ENCODE measurements at regions not wholly inside any gene's neighbourhood (a gene's known extent, or its start where the extent isn't known, plus 50 kb on each side); places are given as distances from the start of the nearest gene placed in this dataset.

GRCh38 chr2:45312275-45312674 lies 298.8 kb downstream of the SRBD1 start:
- peak overlapping the region in 1 of 2 experiments; percentile 15; a peak in 1 of 6 replicates for H3K27ac ChIP-seq
- ChIA-PET CTCF (interaction anchor here (1.3 kb wide), 1 partner anchor 182 kb away, joined by 3 read pairs; no protein-coding TSS in a partner anchor), POLR2A (no interaction called here)
- peak overlapping the region; percentile 49 for H3K4me2 ChIP-seq
- H3K9me3 ChIP-seq = 0 out of 3 replicates have a peak, but pooled peaks cover 8% of the 10 kb centered on the region
- peak in 1 of 2 experiments; percentile 18 for DNase-seq (ENCODE audit: low read depth in 1 of 2, low spot score in 1 of 2)
- H3K4me1 ChIP-seq = peaks cover 8% of the 10 kb centered on the region; the same call in 2 of the 3 replicates
- no peak overlapping the region for H3K4me3 ChIP-seq
- peak; percentile 88 for FAIRE-seq
- no peak for ATAC-seq
- 40% methylated on average over 7 of the region's 7 CpGs for whole genome bisulfite sequencing (ENCODE audit: missing lambda C conversion rate)
- TF ChIP-seq JUNB (IDR thresholded peaks at IDR 0.05) (no peak), EHF (CRISPR knock-in tag; IDR thresholded peaks at IDR 0.05) (no peak), REST (IDR thresholded peaks at IDR 0.05) (no peak), NPAS2 (CRISPR knock-in tag; IDR thresholded peaks at IDR 0.05; ENCODE audit: borderline replicate concordance) (no peak), MAX (IDR thresholded peaks at IDR 0.05) (no peak), SMC3 (IDR thresholded peaks at IDR 0.05) (no peak), CBX8 (IDR thresholded peaks at IDR 0.05) (no peak), CBX2 (IDR thresholded peaks at IDR 0.05; ENCODE audit: borderline replicate concordance, low read depth) (no peak), HEYL (CRISPR knock-in tag; IDR thresholded peaks at IDR 0.05) (no peak), FOSL2 (IDR thresholded peaks at IDR 0.05) (no peak), FOSL2 (CRISPR knock-in tag; IDR thresholded peaks at IDR 0.05) (no peak), RNF2 (IDR thresholded peaks at IDR 0.05; ENCODE audit: borderline replicate concordance, low read depth) (no peak), TP53 (CRISPR knock-in tag; IDR thresholded peaks at IDR 0.05) (no peak)
- TF ChIP-seq, protein P1, sequence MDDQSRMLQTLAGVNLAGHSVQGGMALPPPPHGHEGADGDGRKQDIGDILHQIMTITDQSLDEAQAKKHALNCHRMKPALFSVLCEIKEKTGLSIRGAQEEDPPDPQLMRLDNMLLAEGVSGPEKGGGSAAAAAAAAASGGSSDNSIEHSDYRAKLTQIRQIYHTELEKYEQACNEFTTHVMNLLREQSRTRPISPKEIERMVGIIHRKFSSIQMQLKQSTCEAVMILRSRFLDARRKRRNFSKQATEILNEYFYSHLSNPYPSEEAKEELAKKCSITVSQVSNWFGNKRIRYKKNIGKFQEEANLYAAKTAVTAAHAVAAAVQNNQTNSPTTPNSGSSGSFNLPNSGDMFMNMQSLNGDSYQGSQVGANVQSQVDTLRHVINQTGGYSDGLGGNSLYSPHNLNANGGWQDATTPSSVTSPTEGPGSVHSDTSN (IDR thresholded peaks at IDR 0.05) = no peak
- TF ChIP-seq, protein P2, sequence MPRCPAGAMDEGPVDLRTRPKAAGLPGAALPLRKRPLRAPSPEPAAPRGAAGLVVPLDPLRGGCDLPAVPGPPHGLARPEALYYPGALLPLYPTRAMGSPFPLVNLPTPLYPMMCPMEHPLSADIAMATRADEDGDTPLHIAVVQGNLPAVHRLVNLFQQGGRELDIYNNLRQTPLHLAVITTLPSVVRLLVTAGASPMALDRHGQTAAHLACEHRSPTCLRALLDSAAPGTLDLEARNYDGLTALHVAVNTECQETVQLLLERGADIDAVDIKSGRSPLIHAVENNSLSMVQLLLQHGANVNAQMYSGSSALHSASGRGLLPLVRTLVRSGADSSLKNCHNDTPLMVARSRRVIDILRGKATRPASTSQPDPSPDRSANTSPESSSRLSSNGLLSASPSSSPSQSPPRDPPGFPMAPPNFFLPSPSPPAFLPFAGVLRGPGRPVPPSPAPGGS (IDR thresholded peaks at IDR 0.05) = no peak

GRCh38 chr2:45311559-45311958 lies 299.5 kb downstream of the SRBD1 start:
- 42% methylated on average over 2 of the region's 2 CpGs for WGBS (ENCODE audit: missing lambda C conversion rate)
- H3K9me3 ChIP-seq = 0 out of 3 replicates have a peak, but pooled peaks cover 8% of the 10 kb centered on the region

DNA sequence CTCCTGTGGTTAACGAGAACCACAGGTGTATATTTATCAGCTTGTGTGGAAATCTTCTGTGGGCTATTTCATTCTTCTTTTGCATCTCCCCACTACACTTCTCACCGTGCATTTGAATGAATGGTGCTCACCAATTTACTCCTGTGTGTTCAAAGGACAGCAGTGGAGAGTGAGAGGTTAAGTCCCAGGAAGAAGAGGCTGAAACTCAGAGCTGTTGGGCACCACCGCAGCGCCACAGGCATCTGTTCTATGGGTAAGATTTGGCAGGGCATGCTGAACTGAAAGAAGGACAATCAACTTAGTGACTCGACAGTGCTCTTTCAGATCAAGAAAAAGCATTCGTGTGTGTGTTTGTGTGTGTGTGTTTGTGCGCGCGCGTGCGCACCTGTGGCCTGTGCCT lies 297.9 kb upstream of the SIX2 start:
- Histone ChIP-seq H3K9me3 (0 out of 3 replicates have a peak, but pooled peaks cover 8% of the 10 kb centered on the region), H3K4me1 (peaks cover 4% of the 10 kb centered on the region; the same call in 2 of the 3 replicates), H3K4me2 (no peak overlapping the region), H3K4me3 (no peak overlapping the region), H3K27ac (no peak overlapping the region)
- FAIRE-seq = no peak
- ChIA-PET POLR2A (no interaction called here), CTCF (no interaction called here)
- TF ChIP-seq GATA3 (IDR thresholded peaks at IDR 0.05; ENCODE audit: borderline replicate concordance) = no peak
- TF ChIP-seq MAFK (IDR thresholded peaks at IDR 0.05; ENCODE audit: partially characterized antibody) = no peak
- no peak for TF ChIP-seq ELK1 (IDR thresholded peaks at IDR 0.05; ENCODE audit: low read depth, low read length)
- no peak for TF ChIP-seq CBX8 (IDR thresholded peaks at IDR 0.05)
- TF ChIP-seq EHMT2 (IDR thresholded peaks at IDR 0.05; ENCODE audit: low read depth) = no peak
- 79% methylated on average over 11 of the region's 11 CpGs for WGBS (ENCODE audit: missing lambda C conversion rate)
- ATAC-seq = no peak
- DNase-seq (ENCODE audit: low read depth in 1 of 2, low spot score in 1 of 2) = no peak

More at GRCh38 chr2:45311559-45311958, 299.5 kb downstream of the SRBD1 start:
- CTCF ChIA-PET = interaction anchor here (0.8 to 1.3 kb wide), 2 partner anchors 182 to 311 kb away, joined by 3 read pairs; no protein-coding TSS in a partner anchor
- TF ChIP-seq FOSL2 (IDR thresholded peaks at IDR 0.05) (no peak), FOSL2 (CRISPR knock-in tag; IDR thresholded peaks at IDR 0.05) (no peak), POLR2A (IDR thresholded peaks at IDR 0.05; ENCODE audit: low read length) (no peak), TP53 (CRISPR knock-in tag; IDR thresholded peaks at IDR 0.05) (no peak), FOXS1 (CRISPR knock-in tag; IDR thresholded peaks at IDR 0.05) (no peak), CHD2 (IDR thresholded peaks at IDR 0.05; ENCODE audit: low read length, partially characterized antibody) (no peak), CBX8 (IDR thresholded peaks at IDR 0.05) (no peak)
- no peak for FAIRE-seq
- Histone ChIP-seq H3K4me1 (peaks cover 8% of the 10 kb centered on the region; the same call in 2 of the 3 replicates), H3K4me3 (no peak overlapping the region), H3K4me2 (no peak overlapping the region), H3K27ac (peak overlapping the region in 1 of 2 experiments; percentile 15; a peak in 1 of 6 replicates)
- POLR2A ChIA-PET = no interaction called here
- ATAC-seq = no peak
- no peak for DNase-seq (ENCODE audit: low read depth in 1 of 2, low spot score in 1 of 2)

Measured in A549 (cell line).